HepG2 (cell line): ENCODE measurements at regions not wholly inside any gene's neighbourhood (a gene's known extent, or its start where the extent isn't known, plus 50 kb on each side); places are given as distances from the start of the nearest gene placed in this dataset.

Experiments
- BHLHE40 ChIP-seq: IDR thresholded peaks from 2 replicates; pipeline ENCODE4 v1.6.1; 2011; ENCODE audit warnings: low read length, improper control_type of control experiment
- CEBPB ChIP-seq: IDR thresholded peaks from 2 replicates; pipeline ENCODE4 v1.6.1; 2011; ENCODE audit warnings: low read depth, low read length, improper control_type of control experiment, borderline replicate concordance
- CTCF ChIP-seq: sonication (generic); formaldehyde crosslinking; IDR thresholded peaks from 2 replicates; pipeline ENCODE4 v1.5.0; 2020; ENCODE audit warnings: mild to moderate bottlenecking, missing genetic modification reagents, moderate library complexity
- FOXP1 ChIP-seq, 2 experiments: fragments of 450-650 bp in 1 of 2; IDR thresholded peaks; 2 replicates each; pipeline ENCODE4 v1.6.1; 2017 to 2018; ENCODE audit warnings: antibody characterized with exemption in 1 of 2
- KDM1A ChIP-seq: IDR thresholded peaks from 2 replicates; pipeline ENCODE4 v1.6.1; 2016; ENCODE audit warnings: missing compliant biosample characterization
- NFIC ChIP-seq: IDR thresholded peaks from 2 replicates; pipeline ENCODE4 v1.6.1; 2012; ENCODE audit warnings: mild to moderate bottlenecking, low read length, inconsistent platforms
- SMC3 ChIP-seq: IDR thresholded peaks from 2 replicates; pipeline ENCODE4 v1.6.1; 2011; ENCODE audit warnings: low read length, improper control_type of control experiment
- SP140L ChIP-seq: sonication (generic); formaldehyde crosslinking; IDR thresholded peaks from 2 replicates; pipeline ENCODE4 v1.4.0; 2020; ENCODE audit warnings: missing genetic modification reagents, borderline replicate concordance

GRCh38 chr3:111359261-111360030 lies 182.6 kb upstream of the CD96 start:
- TF ChIP-seq BHLHE40, result no peak
- no peak for TF ChIP-seq FOXP1 (IDR thresholded peaks at IDR 0.05)
- TF ChIP-seq FOXP1 (CRISPR knock-in tag; IDR thresholded peaks at IDR 0.05), result no peak
- no peak for TF ChIP-seq CEBPB
- no peak for TF ChIP-seq NFIC
- no peak for TF ChIP-seq KDM1A (CRISPR knock-in tag)
- TF ChIP-seq SMC3, result no peak
- TF ChIP-seq CTCF (CRISPR knock-in tag), result no peak
- no peak for TF ChIP-seq SP140L (CRISPR knock-in tag)
